Heart left ventricle (tissue), 16 donors: ENCODE measurements at regions not wholly inside any gene's neighbourhood (a gene's known extent, or its start where the extent isn't known, plus 50 kb on each side); places are given as distances from the start of the nearest gene placed in this dataset.
A peak's percentile ranks its signal among the peaks of the same experiment; 100 is the strongest.

Source experiments
- ATAC-seq, 4 donors: fragments of 200-7000 bp; cut with Tn5 transposase; one replicate each; pipeline ENCODE4 v1.9.1; 2020 to 2022; ENCODE audit warnings: moderate library complexity in 4 of 4, mild to moderate bottlenecking in 3 of 4, moderate number of reproducible peaks in 1 of 4
- DNase-seq, 5 donors: peaks; one replicate each; pipeline ENCODE4 v3.0.0-alpha.2; 2020
- H3K27ac ChIP-seq, 12 donors: fragments of 200-600 bp; sonication (generic) in 4 of 12; one replicate each; pipeline versions ENCODE4 v1.5.0 to v1.8.0; 2016 to 2022; ENCODE audit warnings: mild to moderate bottlenecking in 2 of 12
- H3K27me3 ChIP-seq, 9 donors: fragments of 200-600 bp; sonication (generic) in 2 of 9; one replicate each; pipeline versions ENCODE4 v1.5.1 to v1.8.0; 2016 to 2022; ENCODE audit warnings: mild to moderate bottlenecking in 3 of 9
- H3K36me3 ChIP-seq, 9 donors: fragments of 200-600 bp; sonication (generic) in 2 of 9; one replicate each; pipeline versions ENCODE4 v1.5.0 to v1.8.0; 2018 to 2022; ENCODE audit warnings: mild to moderate bottlenecking in 2 of 9
- H3K4me1 ChIP-seq, 12 donors: fragments of 200-600 bp; sonication (generic) in 4 of 12; one replicate each; pipeline versions ENCODE4 v1.5.0 to v1.8.0; 2016 to 2022; ENCODE audit warnings: mild to moderate bottlenecking in 3 of 12
- H3K4me3 ChIP-seq, 12 donors: fragments of 200-600 bp; sonication (generic) in 4 of 12; one replicate each; pipeline versions ENCODE4 v1.5.0 to v1.8.0; 2017 to 2022; ENCODE audit warnings: mild to moderate bottlenecking in 9 of 12, moderate library complexity in 4 of 12
- H3K9me3 ChIP-seq, 12 donors: fragments of 200-600 bp; sonication (generic) in 4 of 12; one replicate each; pipeline versions ENCODE4 v1.5.0 to v1.8.0; 2016 to 2022; ENCODE audit warnings: mild to moderate bottlenecking in 1 of 12
- POLR2A ChIP-seq, 2 donors: fragments of 450-650 bp; IDR thresholded peaks; one replicate each; pipeline ENCODE4 v1.6.1; 2017; ENCODE audit warnings: antibody characterized with exemption in 2 of 2, mild to moderate bottlenecking in 2 of 2, moderate library complexity in 2 of 2
- WGBS, 4 donors: extraction: QIAGEN DNeasy Blood & Tissue Kit in 2 of 4; methylation state at CpG; one replicate each; pipeline versions ENCODE4 v1.1.5 to v1.1.7; 2013 to 2018; 5-methylcytosine and 5-hydroxymethylcytosine counted together
- intact Hi-C, 10 donors: fragments of 100-400 bp; cut with DNase I; formaldehyde crosslinking; loops; one replicate each; pipeline versions ENCODE4 v1.11.1 to v1.14.2; 2022
- TF ChIP-seq, protein P1 (sequence below), 12 donors: fragments of 200-600 bp; sonication (generic) in 4 of 12; IDR thresholded peaks; one replicate each; pipeline versions ENCODE4 v1.5.0 to v1.8.0; 2018 to 2022; ENCODE audit warnings: antibody characterized with exemption in 12 of 12, mild to moderate bottlenecking in 5 of 12
- donor health status: ischemic (EF 13 %, LVEDD 7.1; RV severe dilation, severe dysfunction).
- donor health status: healthy with polysubstance abuse.
- donor health status: DM: no; HTN: yes; CAD: no.
- donor health status: DM: no; HTN: no; CAD: no.
- donor health status: ischemic (EF 25% LVEDD 6.9; RV normal size, moderate dysfunction).
- donor health status: ischemic (EF 25% LVEDD 5.7; RV mildly dilated, moderate dysfunction).
- donor health status: healthy.
- donor health status: DM: yes; HTN: yes; CAD: no.
- donor health status: ischemic (EF 35%, LVEDD 5.7; RV mildly dilated, moderate dysfunction).
- donor health status: nonischemic (EF 11% LVEDD 7.7; RV severe dilation, severe dysfunction).
- donor health status: DM: yes; HTN: yes; CAD: no.
- donor health status: PGD.
- donor health status: ischemic (EF 29% LVEDD 5.4; RV normal size, mild dysfunction).
- donor health status: nonischemic (EF 23%, LVEDD 6.1; RV moderate dilation, normal function).

DNA sequence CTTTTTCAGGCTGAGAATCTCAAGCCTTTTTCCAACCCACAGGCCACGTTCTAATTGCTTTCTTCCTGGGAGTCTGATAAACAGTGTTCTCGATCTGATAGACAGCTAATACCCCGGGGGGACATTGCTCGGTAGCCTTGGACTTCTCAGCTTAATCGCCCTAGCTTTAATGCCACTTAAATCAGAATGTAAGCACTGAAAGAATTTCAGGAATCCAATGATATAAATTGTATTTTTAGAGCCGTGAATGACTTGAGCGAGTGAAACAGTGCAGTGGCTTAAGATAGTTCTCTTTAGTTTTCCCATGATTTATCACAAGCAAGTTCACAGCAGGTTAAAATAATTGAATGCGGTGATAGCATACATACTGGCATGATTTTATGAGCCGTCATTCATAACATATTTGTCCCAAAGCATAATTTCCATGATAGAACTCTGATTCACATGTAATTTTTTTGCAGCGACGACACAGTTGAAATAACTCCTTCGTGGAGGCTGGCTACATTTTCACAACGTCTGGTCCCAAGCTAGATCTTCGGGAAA is 116.1 kb upstream of the MYOCD start:
- Histone ChIP-seq H3K4me3 (peak overlapping the region in 9 of 12 donors; percentile 18 to 54 (median 40)), H3K4me1 (peaks cover 0 to 10% (median 0%) of the 10 kb centered on the region in 12 donors)

DNA sequence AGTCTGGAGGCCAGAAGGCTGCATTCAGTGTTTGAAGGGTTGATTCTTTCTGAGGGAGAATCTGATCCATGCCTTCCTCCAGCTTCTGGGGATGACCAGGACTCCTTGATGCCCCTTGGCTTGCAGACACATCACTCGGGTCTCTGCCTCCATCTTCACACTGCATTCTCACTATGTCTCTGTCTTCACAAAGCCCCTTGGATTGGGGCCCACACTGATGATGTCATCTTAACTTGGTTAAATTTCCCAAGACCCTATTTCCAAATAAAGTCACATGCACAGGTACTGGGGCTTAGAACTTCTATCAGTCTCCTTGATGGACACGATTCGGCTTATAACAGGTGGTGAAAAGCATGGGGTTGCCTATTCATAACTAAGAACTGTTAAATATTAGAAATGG is 112.1 kb upstream of the MYOCD start:
- no peak for TF ChIP-seq POLR2A (IDR thresholded peaks at IDR 0.05)
- TF ChIP-seq, protein P1, sequence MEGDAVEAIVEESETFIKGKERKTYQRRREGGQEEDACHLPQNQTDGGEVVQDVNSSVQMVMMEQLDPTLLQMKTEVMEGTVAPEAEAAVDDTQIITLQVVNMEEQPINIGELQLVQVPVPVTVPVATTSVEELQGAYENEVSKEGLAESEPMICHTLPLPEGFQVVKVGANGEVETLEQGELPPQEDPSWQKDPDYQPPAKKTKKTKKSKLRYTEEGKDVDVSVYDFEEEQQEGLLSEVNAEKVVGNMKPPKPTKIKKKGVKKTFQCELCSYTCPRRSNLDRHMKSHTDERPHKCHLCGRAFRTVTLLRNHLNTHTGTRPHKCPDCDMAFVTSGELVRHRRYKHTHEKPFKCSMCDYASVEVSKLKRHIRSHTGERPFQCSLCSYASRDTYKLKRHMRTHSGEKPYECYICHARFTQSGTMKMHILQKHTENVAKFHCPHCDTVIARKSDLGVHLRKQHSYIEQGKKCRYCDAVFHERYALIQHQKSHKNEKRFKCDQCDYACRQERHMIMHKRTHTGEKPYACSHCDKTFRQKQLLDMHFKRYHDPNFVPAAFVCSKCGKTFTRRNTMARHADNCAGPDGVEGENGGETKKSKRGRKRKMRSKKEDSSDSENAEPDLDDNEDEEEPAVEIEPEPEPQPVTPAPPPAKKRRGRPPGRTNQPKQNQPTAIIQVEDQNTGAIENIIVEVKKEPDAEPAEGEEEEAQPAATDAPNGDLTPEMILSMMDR (IDR thresholded peaks at IDR 0.05), result no peak
- Histone ChIP-seq H3K36me3 (no peaks in the 10 kb centered on the region), H3K4me1 (peaks cover 0 to 14% (median 3%) of the 10 kb centered on the region in 12 donors), H3K9me3 (no peaks in the 10 kb centered on the region), H3K27ac (no peak overlapping the region), H3K27me3 (no peaks in the 10 kb centered on the region), H3K4me3 (no peak overlapping the region)
- 83 to 90% (median 85%) methylated on average over 3 of the region's 3 CpGs for WGBS, 4 donors
- DNase-seq, result no peak
- no peak for ATAC-seq
- intact Hi-C loops, result loop anchor here in 5 of 10 donors (5.0 to 10.0 kb wide), 5 partner anchors 61 to 299 kb away; no protein-coding TSS in a partner anchor

More for the DNA sequence above, 116.1 kb upstream of the MYOCD start:
- DNase-seq (no peak), ATAC-seq (peak in 3 of 4 donors; percentile 19 to 51 (median 21))
- Histone ChIP-seq H3K9me3 (no peaks in the 10 kb centered on the region), H3K27me3 (no peaks in the 10 kb centered on the region), H3K36me3 (no peaks in the 10 kb centered on the region), H3K27ac (peak overlapping the region in 11 of 12 donors; percentile 44 to 83 (median 67))
- no peak for TF ChIP-seq POLR2A (IDR thresholded peaks at IDR 0.05)
- intact Hi-C loops, result loop anchor here (2.0 to 10.0 kb wide), 15 partner anchors 65 to 455 kb away; partner anchors contain the start of gene MYOCD (in 4 of the 10)
- whole genome bisulfite sequencing, 4 donors, result 21 to 26% (median 23%) methylated on average over 14 of the region's 14 CpGs

DNA sequence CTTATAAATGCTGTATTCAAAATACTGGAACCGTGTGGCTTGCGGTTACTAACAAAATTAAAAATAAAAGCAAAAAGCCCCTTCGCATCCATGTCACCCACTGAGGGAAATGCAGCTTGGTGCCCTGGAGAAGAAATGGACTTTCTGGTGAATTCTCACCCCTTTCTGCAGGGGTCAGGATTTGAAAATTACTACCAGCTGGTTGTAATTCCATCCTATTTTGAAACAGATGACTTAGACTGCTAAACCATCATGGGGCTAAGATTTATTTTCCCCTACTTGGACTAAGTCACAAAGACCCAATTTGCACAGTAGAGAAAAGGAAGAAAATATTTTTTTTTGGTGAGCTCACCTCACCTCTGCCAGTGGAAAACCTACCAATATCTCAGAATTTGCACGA is 111.4 kb upstream of the MYOCD start:
- no peak for TF ChIP-seq POLR2A (IDR thresholded peaks at IDR 0.05)
- TF ChIP-seq, protein P1 (IDR thresholded peaks at IDR 0.05), result no peak
- peaks cover 0 to 13% (median 3%) of the 10 kb centered on the region in 12 donors for H3K4me1 ChIP-seq
- H3K27ac ChIP-seq, result no peak overlapping the region
- WGBS, 4 donors, result 85 to 89% (median 85%) methylated on average over 4 of the region's 4 CpGs
- DNase-seq (no peak), ATAC-seq (no peak)
- no peak overlapping the region for H3K4me3 ChIP-seq
- intact Hi-C loops, result loop anchor here in 5 of 10 donors (5.0 to 10.0 kb wide), 5 partner anchors 61 to 299 kb away; no protein-coding TSS in a partner anchor
- H3K36me3 ChIP-seq, result no peaks in the 10 kb centered on the region
- H3K27me3 ChIP-seq, result no peaks in the 10 kb centered on the region
- H3K9me3 ChIP-seq, result no peaks in the 10 kb centered on the region

DNA sequence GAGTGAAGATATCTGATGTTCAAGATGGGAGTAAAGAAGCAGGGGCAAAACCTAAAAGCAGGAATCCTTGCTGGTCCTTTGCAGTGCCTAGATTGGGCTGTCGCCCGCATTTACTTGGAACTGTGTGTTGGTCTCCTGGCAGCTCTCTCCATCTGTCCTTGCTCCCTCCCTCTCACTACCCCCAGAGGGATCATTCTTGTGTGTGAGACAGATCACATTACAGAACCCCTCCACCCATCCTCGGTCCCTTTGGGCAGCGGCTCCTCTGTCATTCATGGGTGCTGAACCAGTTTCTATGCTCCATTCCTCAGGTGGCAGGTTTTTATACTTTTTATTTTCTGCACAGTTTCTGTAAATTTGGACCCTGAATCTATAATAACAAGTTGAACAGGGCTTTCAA is 99.4 kb upstream of the MYOCD start:
- TF ChIP-seq, protein P1 (IDR thresholded peaks at IDR 0.05), result no peak
- no peak for TF ChIP-seq POLR2A (IDR thresholded peaks at IDR 0.05)
- Histone ChIP-seq H3K4me3 (no peak overlapping the region), H3K27me3 (no peaks in the 10 kb centered on the region), H3K27ac (no peak overlapping the region), H3K36me3 (no peaks in the 10 kb centered on the region), H3K9me3 (no peaks in the 10 kb centered on the region), H3K4me1 (peaks cover 0 to 24% (median 4%) of the 10 kb centered on the region in 12 donors)
- intact Hi-C loops, result no loop called here
- ATAC-seq (peak; percentile 26 to 70 (median 62)), DNase-seq (no peak)
- WGBS, 4 donors, result 29 to 42% (median 35%) methylated on average over 4 of the region's 4 CpGs
